Upper lobe of left lung (tissue), 4 donors: ENCODE measurements at regions not wholly inside any gene's neighbourhood (a gene's known extent, or its start where the extent isn't known, plus 50 kb on each side); places are given as distances from the start of the nearest gene placed in this dataset.

ENCODE experiments used
- CTCF ChIP-seq, 6 experiments: fragments of 450-650 bp in 4 of 6; fragments of 200-600 bp in 2 of 6; sonication (generic) in 2 of 6; IDR thresholded peaks; one replicate each; pipeline ENCODE4 v1.5.1; 2016 to 2019; ENCODE audit warnings: antibody characterized with exemption in 6 of 6
- EP300 ChIP-seq, 4 donors: sonication (generic); formaldehyde crosslinking; IDR thresholded peaks; one replicate each; pipeline ENCODE4 v1.5.1; 2017; ENCODE audit warnings: antibody characterized with exemption in 4 of 4, control low read depth in 2 of 4
- POLR2A ChIP-seq, 4 donors: fragments of 450-650 bp; IDR thresholded peaks; one replicate each; pipeline ENCODE4 v1.5.1; 2016 to 2017; ENCODE audit warnings: antibody characterized with exemption in 4 of 4, mild to moderate bottlenecking in 2 of 4

- no peak for TF ChIP-seq CTCF (IDR thresholded peaks at IDR 0.05)
- TF ChIP-seq POLR2A (IDR thresholded peaks at IDR 0.05): no peak
- TF ChIP-seq EP300 (IDR thresholded peaks at IDR 0.05): no peak
Measured at GRCh38 chr13:75010941-75011340, 471.0 kb downstream of the TBC1D4 start.
